Activated gamma-delta T cell (primary cell): ENCODE measurements at regions not wholly inside any gene's neighbourhood (a gene's known extent, or its start where the extent isn't known, plus 50 kb on each side); places are given as distances from the start of the nearest gene placed in this dataset.
"Not testable (repeated sequence)": the region's sequence is repeated elsewhere in the genome, so short reads cannot be mapped to it uniquely, and the experiment has no call there.

Experiments used
- DNase-seq: peaks from one replicate; lab custom pipeline; 2025; lab: John Stamatoyannopoulos, UW

- no peak for DNase-seq
Measured at GRCh38 chr13:88417801-88418200, 746.6 kb downstream of the SLITRK5 start.

- no peak for DNase-seq
Measured at GRCh38 chr13:88424463-88424862, 753.3 kb downstream of the SLITRK5 start.

- no peak for DNase-seq
Measured at GRCh38 chr13:88426661-88427060, 755.5 kb downstream of the SLITRK5 start.

- DNase-seq: no peak
Measured at GRCh38 chr13:88429862-88430261, 758.7 kb downstream of the SLITRK5 start.

GRCh38 chr13:88434953-88435352 is 763.8 kb downstream of the SLITRK5 start:
- DNase-seq: no peak

GRCh38 chr13:88436974-88437373 is 765.8 kb downstream of the SLITRK5 start:
- DNase-seq: no peak

GRCh38 chr13:88450515-88450914 is 779.3 kb downstream of the SLITRK5 start:
- DNase-seq: no peak

GRCh38 chr13:88456151-88456550 is 785.0 kb downstream of the SLITRK5 start:
- DNase-seq: no peak

- DNase-seq: no peak
Measured at GRCh38 chr13:88459331-88459730, 788.2 kb downstream of the SLITRK5 start.

- no peak for DNase-seq
Measured at GRCh38 chr13:88461272-88462009, 790.3 kb downstream of the SLITRK5 start.

GRCh38 chr13:88464851-88465250 is 793.7 kb downstream of the SLITRK5 start:
- DNase-seq: no peak

GRCh38 chr13:88472316-88472715 is 801.1 kb downstream of the SLITRK5 start:
- no peak for DNase-seq

- no peak for DNase-seq
Measured at GRCh38 chr13:88483202-88483601, 812.0 kb downstream of the SLITRK5 start.

- DNase-seq: no peak
Measured at GRCh38 chr13:88507909-88508308, 836.7 kb downstream of the SLITRK5 start.

- not testable (repeated sequence) for DNase-seq
Measured at GRCh38 chr13:88512993-88513392, 841.8 kb downstream of the SLITRK5 start.

GRCh38 chr13:88526186-88526852 is 855.1 kb downstream of the SLITRK5 start:
- DNase-seq: no peak

GRCh38 chr13:88526853-88527215 is 855.7 kb downstream of the SLITRK5 start:
- no peak for DNase-seq

- DNase-seq: no peak
Measured at GRCh38 chr13:88541994-88542393, 870.8 kb downstream of the SLITRK5 start.

- DNase-seq: no peak
Measured at GRCh38 chr13:88544836-88545235, 873.7 kb downstream of the SLITRK5 start.

GRCh38 chr13:88552966-88553365 is 881.8 kb downstream of the SLITRK5 start:
- DNase-seq: no peak

GRCh38 chr13:88565566-88565965 is 894.4 kb downstream of the SLITRK5 start:
- no peak for DNase-seq

GRCh38 chr13:88585861-88586260 is 914.7 kb downstream of the SLITRK5 start:
- no peak for DNase-seq

- DNase-seq: no peak
Measured at GRCh38 chr13:88586263-88586662, 915.1 kb downstream of the SLITRK5 start.

- DNase-seq: no peak
Measured at GRCh38 chr13:88590574-88590973, 919.4 kb downstream of the SLITRK5 start.
